K562 (cell line): ENCODE measurements at regions not wholly inside any gene's neighbourhood (a gene's known extent, or its start where the extent isn't known, plus 50 kb on each side); places are given as distances from the start of the nearest gene placed in this dataset.

Experiments
- ATAC-seq: fragments of 200-7000 bp; cut with Tn5 transposase; 3 replicates; pipeline ENCODE4 v1.9.1; 2020; ENCODE audit warnings: moderate library complexity
- BruUV-seq: library from RNA; stranded (reverse); fragments of 400-500 nt; replicated peaks from 2 replicates; lab custom pipeline; 2021; lab: Mats Ljungman, UMichigan
- CTCF ChIA-PET: fragments of 300-600 bp; formaldehyde crosslinking; extraction: SDS; loops from one replicate; lab custom pipeline; 2021; ENCODE audit warnings: low intra/inter-chr PET ratio; lab: Yijun Ruan, JAX
- POLR2A ChIA-PET: fragments of 300-600, 350-650 bp; sonication (Branson Sonifier 250); formaldehyde crosslinking; extraction: SDS; loops from one replicate; lab custom pipeline; 2021; ENCODE audit warnings: antibody characterized with exemption, inconsistent platforms; lab: Yijun Ruan, JAX
- DNase-seq, 4 experiments: peaks; one replicate each; pipeline versions ENCODE4 v3.0.0 to v3.0.0-alpha.2; 2011 to 2018; ENCODE audit warnings: low spot score in 3 of 4, mixed read lengths in 3 of 4; ENCODE audit errors: extremely low read depth in 1 of 4
- FAIRE-seq: peaks from 2 replicates; lab custom pipeline; 2011; peaks lifted over from hg19 to GRCh38; lab: Jason Lieb, UNC
- H2AFZ ChIP-seq: 2 replicates; pipeline ENCODE4 v1.6.0; 2011; ENCODE audit warnings: low read depth, low read length, control low read depth, inconsistent platforms
- H3K27ac ChIP-seq: fragments of 200-600 bp; 3 replicates; pipeline ENCODE4 v1.8.0; 2011; ENCODE audit warnings: low read depth, mild to moderate bottlenecking, control low read depth, inconsistent platforms, low read length, moderate library complexity, mixed read lengths; ENCODE audit errors: extremely low read depth
- H3K27me3 ChIP-seq, 2 experiments: fragments of 300-600 bp in 1 of 2; 2 replicates in 1 of 2; 3 replicates in 1 of 2; pipeline versions ENCODE4 v1.6.0 to v1.8.0; 2011; ENCODE audit warnings: inconsistent platforms in 2 of 2, low read length in 2 of 2, mild to moderate bottlenecking in 1 of 2, mixed read lengths in 1 of 2, moderate library complexity in 1 of 2; ENCODE audit not compliant: control insufficient read depth in 2 of 2, insufficient read depth in 2 of 2
- H3K36me3 ChIP-seq: fragments of 300-600 bp; 3 replicates; pipeline ENCODE4 v1.8.0; 2011; ENCODE audit warnings: mild to moderate bottlenecking, low read length, inconsistent platforms; ENCODE audit not compliant: control insufficient read depth, insufficient read depth
- H3K4me1 ChIP-seq, 2 experiments: fragments of 200-600 bp in 1 of 2; replicated peaks in 1 of 2; 2 replicates in 1 of 2; 3 replicates in 1 of 2; pipeline versions ENCODE4 v1.5.1 to v1.8.0; 2011; ENCODE audit warnings: inconsistent platforms in 2 of 2, low read length in 2 of 2, mild to moderate bottlenecking in 1 of 2, mixed read lengths in 1 of 2, moderate library complexity in 1 of 2; ENCODE audit not compliant: control insufficient read depth in 2 of 2, insufficient read depth in 2 of 2
- H3K4me2 ChIP-seq: 2 replicates; pipeline ENCODE4 v1.6.1; 2011; ENCODE audit warnings: low read length, control low read depth, inconsistent platforms, mixed read lengths; ENCODE audit not compliant: insufficient read depth
- H3K4me3 ChIP-seq: fragments of 200-600 bp; sonication (generic), shearing (Covaris generic); 2 replicates; pipeline ENCODE4 v1.5.1; 2016; ENCODE audit warnings: control low read depth, inconsistent platforms
- H3K79me2 ChIP-seq: fragments of 200-600 bp; 3 replicates; pipeline ENCODE4 v1.8.0; 2011; ENCODE audit warnings: low read length, inconsistent platforms; ENCODE audit not compliant: control insufficient read depth, insufficient read depth
- H3K9ac ChIP-seq, 2 experiments: 2 replicates each; pipeline versions ENCODE4 v1.6.0 to v1.6.1; 2011; ENCODE audit warnings: low read depth in 2 of 2, low read length in 2 of 2, control low read depth in 1 of 2, inconsistent platforms in 1 of 2, mild to moderate bottlenecking in 1 of 2, mixed read lengths in 1 of 2; ENCODE audit not compliant: insufficient read depth in 1 of 2
- H3K9me1 ChIP-seq: one replicate; pipeline ENCODE4 v1.6.0; 2011; ENCODE audit warnings: inconsistent platforms, mild to moderate bottlenecking, low read length, moderate library complexity; ENCODE audit not compliant: control insufficient read depth, insufficient read depth
- H3K9me3 ChIP-seq: replicated peaks from 2 replicates; pipeline ENCODE4 v1.5.1; 2011; ENCODE audit warnings: low read depth, low read length, inconsistent platforms; ENCODE audit not compliant: control insufficient read depth, insufficient read depth
- H4K20me1 ChIP-seq: replicated peaks from 2 replicates; pipeline ENCODE4 v1.6.1; 2011; ENCODE audit warnings: low read length, inconsistent platforms, mixed read lengths; ENCODE audit not compliant: control insufficient read depth, insufficient read depth
- AFF1 ChIP-seq, 2 experiments: fragments of 450-650 bp; IDR thresholded peaks; 2 replicates each; pipeline ENCODE4 v1.6.1; 2018; ENCODE audit warnings: mild to moderate bottlenecking in 2 of 2, low read depth in 1 of 2; ENCODE audit not compliant: partially characterized antibody in 2 of 2
- HMBOX1 ChIP-seq: sonication (generic); IDR thresholded peaks from 2 replicates; pipeline ENCODE4 v1.6.1; 2016
- KHSRP ChIP-seq: fragments of 450-650 bp; IDR thresholded peaks from 2 replicates; pipeline ENCODE4 v1.6.1; 2017
- KLF6 ChIP-seq: fragments of 250-450 bp; sonication (Bioruptor Pico); IDR thresholded peaks from 2 replicates; pipeline ENCODE4 v1.4.0; 2020; ENCODE audit warnings: mild to moderate bottlenecking, moderate library complexity, borderline replicate concordance
- MLLT1 ChIP-seq, 2 experiments: fragments of 450-650 bp; IDR thresholded peaks; 2 replicates each; pipeline ENCODE4 v1.6.1; 2016
- TAF15 ChIP-seq: fragments of 200-400 bp; formaldehyde crosslinking; IDR thresholded peaks from 2 replicates; pipeline ENCODE4 v1.6.1; 2017; ENCODE audit warnings: mild to moderate bottlenecking, low read depth, low read length, moderate library complexity
- TCF3 ChIP-seq: sonication (generic); formaldehyde crosslinking; IDR thresholded peaks from 2 replicates; pipeline ENCODE4 v1.4.0; 2020; ENCODE audit warnings: mild to moderate bottlenecking, missing genetic modification reagents
- THRA ChIP-seq: fragments of 450-650 bp; IDR thresholded peaks from 2 replicates; pipeline ENCODE4 v1.6.1; 2017; ENCODE audit warnings: mild to moderate bottlenecking, moderate library complexity
- ZC3H4 ChIP-seq: sonication (generic); formaldehyde crosslinking; IDR thresholded peaks from 2 replicates; pipeline ENCODE4 v1.9.0; 2021; ENCODE audit warnings: missing genetic modification reagents, borderline replicate concordance
- ZNF561 ChIP-seq: fragments of 450-650 bp; formaldehyde crosslinking; conservative IDR thresholded peaks from 2 replicates; pipeline ENCODE4 v1.4.0; 2020; ENCODE audit warnings: mild to moderate bottlenecking, moderate library complexity
- ZZZ3 ChIP-seq: fragments of 450-650 bp; IDR thresholded peaks from 2 replicates; pipeline ENCODE4 v1.6.1; 2016; ENCODE audit warnings: antibody characterized with exemption, mild to moderate bottlenecking, moderate library complexity
- WGBS: fragments of 100-300 bp; shearing (Covaris generic); methylation state at CpG from one replicate; pipeline ENCODE4 v1.1.6; 2016; ENCODE audit warnings: low coverage, mixed read lengths; ENCODE audit not compliant: insufficient coverage; ENCODE audit errors: missing lambda C conversion rate; 5-methylcytosine and 5-hydroxymethylcytosine counted together
- in situ Hi-C: fragments of 300-500 bp; cut with MboI; formaldehyde crosslinking; loops from 4 replicates; pipeline ENCODE4 v1.15.0; 2018; ENCODE audit warnings: inconsistent platforms, mixed read lengths
- intact Hi-C: fragments of 100-400 bp; cut with micrococcal nuclease; formaldehyde crosslinking; loops from 2 replicates; pipeline ENCODE4 v1.14.2; 2022

GRCh38 chr12:94795520-94795919 lies 145.2 kb upstream of the TMCC3 start:
- Histone ChIP-seq H3K9me3 (no peaks in the 10 kb centered on the region), H3K36me3 (no peaks in the 10 kb centered on the region), H2AFZ (no peak overlapping the region), H4K20me1 (no peaks in the 10 kb centered on the region), H3K4me1 (no peaks in the 10 kb centered on the region), H3K9me1 (no peaks in the 10 kb centered on the region), H3K27me3 (peaks cover 5 to 20% of the 10 kb centered on the region in 2 experiments; a peak in 4 of 5 replicates), H3K79me2 (no peaks in the 10 kb centered on the region), H3K4me2 (no peak overlapping the region), H3K9ac (no peak overlapping the region), H3K4me3 (no peak overlapping the region), H3K27ac (no peak overlapping the region)
- in situ Hi-C loops (no loop called here), intact Hi-C loops (no loop called here)
- WGBS, result 3% methylated on average over 9 of the region's 9 CpGs
- ATAC-seq (no peak), DNase-seq (no peak), FAIRE-seq (no peak)
- POLR2A ChIA-PET, result interaction anchor here (1.1 kb wide), 1 partner anchor 18 kb away, joined by 3 read pairs; no protein-coding TSS in a partner anchor
- CTCF ChIA-PET, result no interaction called here
- no TSS peak for BruUV-seq
- TF ChIP-seq HMBOX1 (no peak), MLLT1 (IDR thresholded peaks at IDR 0.05) (no peak), ZC3H4 (CRISPR knock-in tag) (no peak), ZZZ3 (no peak), KLF6 (CRISPR knock-in tag) (no peak), KHSRP (no peak), THRA (no peak), TCF3 (CRISPR knock-in tag) (no peak), AFF1 (IDR thresholded peaks at IDR 0.05; ENCODE audit: low read depth in 1 of 2, partially characterized antibody in 2 of 2) (no peak), ZNF561 (CRISPR knock-in tag) (no peak), TAF15 (no peak)
